Epithelial cell of esophagus (primary cell): ENCODE measurements at regions not wholly inside any gene's neighbourhood (a gene's known extent, or its start where the extent isn't known, plus 50 kb on each side); places are given as distances from the start of the nearest gene placed in this dataset.
A peak's percentile ranks its signal among the peaks of the same experiment; 100 is the strongest.

Source experiments
- DNase-seq: peaks from one replicate; pipeline ENCODE4 v3.0.0; 2010; ENCODE audit warnings: low read depth
- H3K4me3 ChIP-seq: 2 replicates; pipeline ENCODE4 v1.5.1; 2011; ENCODE audit warnings: mild to moderate bottlenecking, low read length, control low read depth
- TF ChIP-seq, protein P1 (sequence below): IDR thresholded peaks from 2 replicates; pipeline ENCODE4 v1.5.1; 2011; ENCODE audit warnings: low read depth, mild to moderate bottlenecking, low read length, control low read depth, inconsistent platforms; ENCODE audit not compliant: insufficient read depth; ENCODE audit errors: missing control alignments

DNA sequence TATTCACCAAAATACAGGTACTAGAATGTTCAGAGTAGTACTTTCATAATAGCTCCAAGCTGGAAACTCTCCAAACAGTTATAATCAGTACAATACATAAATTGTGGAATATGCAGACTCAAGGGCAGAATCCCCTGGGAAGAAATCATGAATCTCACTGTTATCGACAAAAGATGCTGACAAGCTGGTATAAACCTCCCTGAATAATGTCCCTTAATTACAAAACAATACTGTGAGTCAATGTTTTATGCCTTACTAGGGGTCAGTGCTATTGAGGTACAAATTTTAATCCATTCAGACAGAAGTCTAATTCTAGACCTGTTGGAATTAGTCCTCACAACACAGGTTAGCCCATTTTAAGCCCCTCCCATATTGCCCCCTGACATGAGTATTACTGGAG, 532.3 kb downstream of the DTWD2 start:
- TF ChIP-seq, protein P1, sequence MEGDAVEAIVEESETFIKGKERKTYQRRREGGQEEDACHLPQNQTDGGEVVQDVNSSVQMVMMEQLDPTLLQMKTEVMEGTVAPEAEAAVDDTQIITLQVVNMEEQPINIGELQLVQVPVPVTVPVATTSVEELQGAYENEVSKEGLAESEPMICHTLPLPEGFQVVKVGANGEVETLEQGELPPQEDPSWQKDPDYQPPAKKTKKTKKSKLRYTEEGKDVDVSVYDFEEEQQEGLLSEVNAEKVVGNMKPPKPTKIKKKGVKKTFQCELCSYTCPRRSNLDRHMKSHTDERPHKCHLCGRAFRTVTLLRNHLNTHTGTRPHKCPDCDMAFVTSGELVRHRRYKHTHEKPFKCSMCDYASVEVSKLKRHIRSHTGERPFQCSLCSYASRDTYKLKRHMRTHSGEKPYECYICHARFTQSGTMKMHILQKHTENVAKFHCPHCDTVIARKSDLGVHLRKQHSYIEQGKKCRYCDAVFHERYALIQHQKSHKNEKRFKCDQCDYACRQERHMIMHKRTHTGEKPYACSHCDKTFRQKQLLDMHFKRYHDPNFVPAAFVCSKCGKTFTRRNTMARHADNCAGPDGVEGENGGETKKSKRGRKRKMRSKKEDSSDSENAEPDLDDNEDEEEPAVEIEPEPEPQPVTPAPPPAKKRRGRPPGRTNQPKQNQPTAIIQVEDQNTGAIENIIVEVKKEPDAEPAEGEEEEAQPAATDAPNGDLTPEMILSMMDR, result no peak
- DNase-seq, result no peak
- no peak overlapping the region for H3K4me3 ChIP-seq

DNA sequence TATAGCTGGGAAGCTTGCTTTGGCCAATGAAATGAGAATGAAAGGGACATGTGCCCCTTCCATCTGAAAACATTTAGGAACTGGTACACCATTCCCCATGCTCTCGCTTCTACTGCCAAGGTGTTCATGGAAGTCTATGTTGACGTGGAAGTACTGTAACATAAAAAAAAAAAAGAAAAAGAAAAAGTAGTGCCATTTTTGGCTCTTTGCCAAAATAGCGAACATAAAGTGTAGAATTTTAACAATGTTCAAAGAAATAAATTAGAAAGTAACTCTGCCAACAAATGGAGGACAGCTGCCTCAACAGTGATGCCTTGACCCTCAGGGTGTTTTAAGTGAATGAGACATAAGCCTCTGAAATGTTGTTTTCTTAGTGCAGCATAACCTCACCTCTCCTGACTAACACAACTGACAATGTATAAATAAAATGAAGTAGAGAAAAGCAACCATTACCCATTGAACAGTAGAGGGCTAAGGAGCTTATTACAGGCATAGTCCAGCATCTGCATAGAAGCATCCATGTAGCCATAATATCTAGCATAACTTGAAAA, 536.6 kb downstream of the DTWD2 start:
- DNase-seq, result no peak
- TF ChIP-seq, protein P1, result no peak
- no peak overlapping the region for H3K4me3 ChIP-seq

DNA sequence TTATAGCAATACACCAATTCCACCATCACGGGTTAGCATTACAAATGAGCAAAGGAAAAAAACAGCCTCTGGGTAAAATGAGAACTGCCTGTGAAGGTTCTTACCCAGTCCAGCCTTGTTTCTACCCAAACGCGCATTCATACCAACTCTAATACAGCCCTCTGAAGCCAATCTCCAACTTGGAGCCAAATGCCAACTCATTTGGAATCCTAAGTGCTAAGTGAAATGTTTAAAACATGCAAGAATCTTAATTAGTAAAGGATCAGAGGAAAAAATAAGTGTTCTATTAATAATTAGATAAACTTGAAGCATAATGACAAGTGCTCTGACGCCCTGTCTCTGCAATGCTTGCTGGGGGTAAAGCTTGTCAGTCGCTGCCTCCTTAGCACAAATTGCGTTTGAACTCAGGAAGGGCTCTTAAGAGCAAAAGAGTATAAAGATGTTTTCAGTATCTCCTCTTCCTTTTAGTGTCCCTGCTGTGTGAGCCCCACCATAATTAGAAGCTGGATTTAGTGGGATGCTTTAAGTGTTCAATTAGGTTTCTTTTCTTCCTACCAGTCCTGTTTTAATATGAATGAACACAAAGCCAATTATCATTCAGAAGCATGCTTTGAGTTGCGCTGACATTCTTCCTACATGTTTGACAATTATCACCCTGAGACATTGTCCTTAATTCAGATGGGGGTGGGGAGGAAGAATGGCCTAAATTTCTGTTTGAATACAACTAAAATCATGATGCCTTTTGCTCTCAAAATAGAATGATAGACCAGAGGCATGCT, 537.6 kb downstream of the DTWD2 start:
- TF ChIP-seq, protein P1, result no peak
- H3K4me3 ChIP-seq, result no peak overlapping the region
- DNase-seq, result no peak

DNA sequence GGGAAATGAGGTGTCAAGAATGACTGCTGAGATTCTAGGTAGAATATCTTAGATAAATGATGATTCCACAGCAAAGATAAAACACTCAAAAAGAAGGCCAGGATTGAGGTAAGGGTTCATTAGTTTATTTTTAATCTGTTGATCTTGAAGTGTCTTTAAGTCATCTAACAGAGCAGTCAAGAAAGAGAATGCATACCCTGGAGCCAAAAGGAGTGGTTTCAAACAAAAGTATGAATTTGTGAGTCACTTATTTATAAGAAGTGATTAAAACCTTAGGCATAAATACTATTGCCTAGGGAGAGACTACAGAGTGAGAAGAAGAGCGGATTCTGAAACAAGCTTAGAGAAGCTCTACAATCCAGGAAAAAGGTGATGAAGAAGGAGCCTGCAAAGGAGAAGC, 541.0 kb downstream of the DTWD2 start:
- TF ChIP-seq, protein P1, result no peak
- H3K4me3 ChIP-seq, result no peak overlapping the region
- peak; percentile 21 for DNase-seq

DNA sequence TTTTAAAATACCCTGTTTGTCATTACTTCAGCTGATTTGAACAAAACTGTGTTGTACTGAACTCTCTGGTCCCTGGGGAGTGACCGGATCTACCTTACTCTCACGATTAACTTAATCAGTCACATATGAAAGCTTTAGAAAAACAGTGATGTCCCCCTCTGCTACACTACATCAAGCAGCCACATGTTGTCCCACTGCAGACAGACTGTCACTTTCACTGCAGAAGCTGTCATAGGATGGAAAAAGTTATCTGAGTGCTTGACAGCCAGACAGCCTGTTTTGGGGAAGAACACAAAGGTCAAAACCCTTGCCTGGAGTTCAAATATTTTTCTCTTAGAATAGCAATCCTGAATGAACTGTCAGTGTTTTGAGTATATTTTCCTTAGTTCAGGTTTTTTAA, 546.4 kb downstream of the DTWD2 start:
- DNase-seq, result no peak
- TF ChIP-seq, protein P1, result no peak
- no peak overlapping the region for H3K4me3 ChIP-seq

DNA sequence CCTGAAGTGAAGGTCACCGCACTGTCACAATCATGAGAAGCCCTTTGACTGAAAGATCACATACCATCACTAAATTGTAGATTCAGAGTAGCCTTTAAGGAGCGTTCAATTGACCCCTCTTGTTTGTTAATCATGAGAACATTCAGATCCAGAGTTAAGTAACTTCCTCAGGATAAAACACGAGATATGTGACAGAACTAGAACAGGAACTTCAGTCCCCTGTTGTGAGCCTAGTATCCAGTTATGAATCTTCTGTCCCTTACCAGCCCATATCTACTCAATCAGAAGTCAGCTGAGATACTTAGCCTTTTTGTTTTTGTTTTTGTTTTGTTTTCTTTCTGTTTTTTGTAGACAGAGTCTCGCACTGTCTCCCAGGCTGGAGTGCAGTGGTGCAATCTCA, 547.3 kb downstream of the DTWD2 start:
- H3K4me3 ChIP-seq, result no peak overlapping the region
- DNase-seq, result no peak
- TF ChIP-seq, protein P1, result no peak

DNA sequence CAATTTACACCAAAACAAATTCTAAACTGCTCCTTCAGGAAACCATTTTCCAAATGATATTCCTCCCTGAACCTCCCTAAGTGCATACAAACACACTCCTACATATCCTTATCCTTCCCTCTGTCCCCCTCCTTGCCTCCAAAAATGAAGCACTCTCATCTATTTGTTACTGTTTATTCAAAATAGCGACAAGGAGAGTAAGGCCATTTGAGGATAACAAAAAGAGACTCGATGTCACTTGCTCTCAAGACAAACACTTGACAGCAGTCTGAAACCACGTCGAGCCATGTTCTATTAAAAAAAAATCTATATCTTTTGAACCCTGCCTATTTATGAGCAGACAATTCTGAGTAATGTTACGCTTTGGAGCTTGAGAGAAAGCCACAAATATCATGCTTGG, 547.9 kb downstream of the DTWD2 start:
- no peak overlapping the region for H3K4me3 ChIP-seq
- no peak for DNase-seq
- TF ChIP-seq, protein P1, result no peak
